Lung (tissue), 11 donors: ENCODE measurements at regions not wholly inside any gene's neighbourhood (a gene's known extent, or its start where the extent isn't known, plus 50 kb on each side); places are given as distances from the start of the nearest gene placed in this dataset.

Experiments used
- ATAC-seq: fragments of 200-7000 bp; cut with Tn5 transposase; one replicate; pipeline ENCODE4 v1.9.1; 2020; ENCODE audit warnings: moderate number of reproducible peaks; ENCODE audit not compliant: insufficient read depth, low FRiP score
- DNase-seq, 3 donors: peaks; one replicate each; pipeline ENCODE4 v3.0.0-alpha.2; 2013 to 2017
- H3K27ac ChIP-seq, 2 donors: one replicate each; pipeline ENCODE4 v1.5.1; 2013; ENCODE audit warnings: mild to moderate bottlenecking in 2 of 2, moderate library complexity in 2 of 2, control low read depth in 1 of 2, inconsistent platforms in 1 of 2, low read depth in 1 of 2, low read length in 1 of 2
- H3K27me3 ChIP-seq, 3 donors: one replicate each; pipeline ENCODE4 v1.5.1; 2013; ENCODE audit warnings: low read length in 2 of 3; ENCODE audit not compliant: control insufficient read depth in 3 of 3, insufficient read depth in 3 of 3
- H3K36me3 ChIP-seq, 4 donors: one replicate each; pipeline ENCODE4 v1.5.1; 2013; ENCODE audit warnings: low read length in 4 of 4, mild to moderate bottlenecking in 1 of 4, moderate library complexity in 1 of 4; ENCODE audit not compliant: control insufficient read depth in 4 of 4, insufficient read depth in 4 of 4
- H3K4me1 ChIP-seq, 5 donors: one replicate each; pipeline ENCODE4 v1.5.1; 2013; ENCODE audit warnings: low read length in 5 of 5, mild to moderate bottlenecking in 2 of 5, moderate library complexity in 1 of 5; ENCODE audit not compliant: control insufficient read depth in 5 of 5, insufficient read depth in 5 of 5
- H3K4me3 ChIP-seq: one replicate; pipeline ENCODE4 v1.5.1; 2013; ENCODE audit warnings: mild to moderate bottlenecking, control low read depth, moderate library complexity
- H3K9ac ChIP-seq, 2 donors: one replicate each; pipeline ENCODE4 v1.5.1; 2013; ENCODE audit warnings: low read length in 2 of 2, control low read depth in 1 of 2; ENCODE audit not compliant: insufficient read depth in 1 of 2
- H3K9me3 ChIP-seq, 4 donors: one replicate each; pipeline ENCODE4 v1.5.1; 2013; ENCODE audit warnings: low read length in 3 of 4, mild to moderate bottlenecking in 1 of 4, moderate library complexity in 1 of 4; ENCODE audit not compliant: control insufficient read depth in 4 of 4, insufficient read depth in 3 of 4
- CTCF ChIP-seq: IDR thresholded peaks from 2 replicates; pipeline ENCODE4 v1.5.1; 2012; ENCODE audit warnings: mild to moderate bottlenecking; ENCODE audit errors: control extremely low read depth, extremely low read depth
- WGBS, 2 donors: extraction: QIAGEN DNeasy Blood & Tissue Kit; methylation state at CpG; one replicate each; pipeline ENCODE4 v1.1.7; 2013; 5-methylcytosine and 5-hydroxymethylcytosine counted together
- donor health status: control.
- donor health status: control.
- donor health status: Bipolar disorder and iron deficiency.
- donor health status: healthy.
- donor health status: DM: yes; HTN: yes; CAD: no.

GRCh38 chr7:128189231-128189930 is 51.7 kb upstream of the LEP start:
- H3K4me1 ChIP-seq: no peaks in the 10 kb centered on the region
- no peak overlapping the region for H3K4me3 ChIP-seq
- no peaks in the 10 kb centered on the region for H3K36me3 ChIP-seq
- H3K27me3 ChIP-seq: peaks cover 0 to 34% (median 7%) of the 10 kb centered on the region in 3 donors
- WGBS, 2 donors: 87 to 95% methylated on average over 8 of the region's 8 CpGs
- no peak overlapping the region for H3K9ac ChIP-seq
- TF ChIP-seq CTCF: no peak
- ATAC-seq: no peak
- no peak overlapping the region for H3K27ac ChIP-seq
- H3K9me3 ChIP-seq: peaks cover 0 to 4% (median under 1%) of the 10 kb centered on the region in 4 donors
- DNase-seq: no peak

- no peaks in the 10 kb centered on the region for H3K4me1 ChIP-seq
- H3K36me3 ChIP-seq: no peaks in the 10 kb centered on the region
- peaks cover 0 to 9% (median 5%) of the 10 kb centered on the region in 4 donors for H3K9me3 ChIP-seq
- H3K27ac ChIP-seq: no peak overlapping the region
- 59 to 70% methylated on average over 7 of the region's 7 CpGs for WGBS, 2 donors
- TF ChIP-seq CTCF: no peak
- H3K9ac ChIP-seq: no peak overlapping the region
- no peak for DNase-seq
- H3K27me3 ChIP-seq: peaks cover 0 to 34% (median 7%) of the 10 kb centered on the region in 3 donors
- no peak for ATAC-seq
- no peak overlapping the region for H3K4me3 ChIP-seq
These were observed 50.9 kb upstream of the LEP start for GRCh38 chr7:128190051-128190647.

GRCh38 chr7:128191136-128191844 is 49.8 kb upstream of the LEP start:
- ATAC-seq (no peak), DNase-seq (no peak)
- 71 to 72% methylated on average over 7 of the region's 7 CpGs for WGBS, 2 donors
- no peaks in the 10 kb centered on the region for H3K4me1 ChIP-seq
- peaks cover 0 to 31% (median 7%) of the 10 kb centered on the region in 3 donors for H3K27me3 ChIP-seq
- no peak overlapping the region for H3K9ac ChIP-seq
- H3K4me3 ChIP-seq: no peak overlapping the region
- peaks cover 0 to 10% (median 7%) of the 10 kb centered on the region in 4 donors for H3K9me3 ChIP-seq
- no peak for TF ChIP-seq CTCF
- no peaks in the 10 kb centered on the region for H3K36me3 ChIP-seq
- no peak overlapping the region for H3K27ac ChIP-seq
